Ecto neural progenitor cell (in vitro differentiated cells): ENCODE measurements at regions not wholly inside any gene's neighbourhood (a gene's known extent, or its start where the extent isn't known, plus 50 kb on each side); places are given as distances from the start of the nearest gene placed in this dataset.
"Not testable (repeated sequence)": the region's sequence is repeated elsewhere in the genome, so short reads cannot be mapped to it uniquely, and the experiment has no call there.

Source experiments
- DNase-seq: peaks from one replicate; pipeline ENCODE4 v3.0.0-alpha.2; 2018; ENCODE audit warnings: low spot score

DNA sequence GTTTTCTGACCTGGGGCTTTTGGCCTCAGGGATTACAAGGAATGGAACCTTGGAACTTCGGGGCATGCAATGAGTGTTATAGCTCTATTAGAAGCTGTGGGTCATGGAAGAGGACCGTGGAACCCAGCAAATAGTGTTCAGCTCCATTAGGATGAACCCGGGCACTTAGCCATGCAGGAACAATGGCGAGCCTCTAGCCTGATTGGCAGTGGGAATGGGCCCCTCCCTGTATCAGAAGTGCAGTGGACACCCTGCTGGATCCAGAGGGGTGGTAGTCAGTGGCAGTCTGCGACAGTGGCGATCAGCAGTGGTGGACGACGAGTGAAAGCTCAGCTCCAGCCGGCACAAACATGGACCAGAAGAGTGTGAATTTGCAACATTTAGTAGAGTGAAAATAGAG lies 315.4 kb upstream of the TECRL start:
- DNase-seq = no peak

DNA sequence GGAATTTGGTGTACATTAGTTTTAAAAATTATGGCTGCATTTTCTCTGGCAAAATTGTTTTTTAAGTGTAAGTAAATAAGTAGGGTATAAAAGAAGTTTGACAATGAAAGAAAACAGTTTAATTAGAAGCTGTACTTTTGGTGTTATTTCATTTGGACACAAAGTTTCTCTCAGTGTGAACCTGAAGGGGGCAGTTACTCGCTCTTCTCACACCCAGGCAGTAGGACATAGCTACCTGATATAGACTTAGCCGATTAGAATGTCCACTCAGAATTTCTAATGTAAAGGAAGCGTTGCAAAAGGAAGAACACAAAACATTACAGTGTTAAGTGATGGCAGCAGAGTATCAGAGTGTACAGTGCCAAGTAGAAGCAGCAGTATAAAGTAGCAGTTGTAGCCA lies 311.9 kb upstream of the TECRL start:
- DNase-seq = no peak

DNA sequence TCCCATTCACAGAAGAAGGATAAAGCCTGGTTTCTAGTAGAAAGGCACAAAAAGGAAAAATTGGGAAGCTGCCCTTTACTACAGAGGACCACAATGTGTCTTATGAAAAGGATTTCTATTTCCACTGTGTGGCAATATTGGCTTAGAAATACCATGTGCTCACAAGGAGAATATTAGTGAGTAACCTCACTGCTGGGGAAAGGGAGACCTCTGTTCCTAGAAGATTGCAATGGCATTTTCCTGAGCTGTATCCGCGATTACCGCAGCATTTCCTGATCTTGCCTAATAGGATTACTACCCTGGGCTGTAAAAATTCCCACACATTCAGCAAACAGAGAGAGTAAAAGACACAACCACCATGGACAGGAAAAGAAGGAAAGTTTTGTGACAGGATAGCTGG lies 308.8 kb upstream of the TECRL start:
- no peak for DNase-seq

- DNase-seq = no peak
These were observed 306.5 kb upstream of the TECRL start for GRCh38 chr4:64715741-64716140.

DNA sequence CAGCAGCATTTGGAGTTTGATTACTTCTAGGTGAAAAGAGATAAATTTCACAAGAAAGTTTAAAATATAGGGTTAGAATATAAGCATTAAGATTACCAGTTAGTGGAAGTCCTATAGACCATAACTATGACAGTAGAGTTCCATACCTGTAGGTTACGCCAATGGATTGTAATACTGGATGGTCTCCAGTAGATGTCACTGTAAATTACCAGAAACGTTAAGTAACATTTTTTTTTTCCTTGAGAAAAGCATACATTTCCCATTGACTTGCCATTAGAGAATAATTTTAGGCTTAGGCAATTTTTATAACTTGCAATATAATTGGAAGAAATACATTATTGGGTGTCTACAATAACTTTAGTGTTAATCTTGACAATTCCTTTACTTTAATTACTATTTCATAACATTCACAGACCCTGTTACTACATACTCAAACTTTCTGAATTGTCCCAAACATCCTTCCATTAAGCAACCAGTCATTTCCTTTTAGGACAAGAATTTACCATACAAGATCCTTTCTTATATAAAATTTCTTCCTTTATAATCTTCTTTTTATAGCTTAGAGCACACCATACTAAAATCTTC lies 304.1 kb upstream of the TECRL start:
- DNase-seq = no peak

DNA sequence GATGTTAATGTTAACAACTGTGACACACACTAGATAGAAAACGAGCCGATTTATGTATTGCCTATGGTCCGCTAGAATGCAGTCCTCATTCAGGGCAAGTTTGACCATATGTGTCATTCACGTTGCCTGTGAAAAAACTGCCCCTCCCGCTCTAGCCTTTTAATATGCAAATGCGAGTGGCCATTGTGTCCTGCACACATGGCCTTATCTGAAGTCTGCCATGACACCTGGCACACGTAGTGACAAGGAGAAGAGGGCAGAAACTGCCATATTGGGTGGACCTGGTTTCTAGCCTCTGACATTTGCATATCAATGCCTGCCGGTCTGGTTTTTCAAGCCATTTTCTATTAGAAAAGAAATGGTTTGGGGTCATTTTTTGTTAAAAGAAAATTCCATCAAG lies 303.3 kb upstream of the TECRL start:
- DNase-seq = no peak

- no peak for DNase-seq
These were observed 296.7 kb upstream of the TECRL start for GRCh38 chr4:64705989-64706388.

GRCh38 chr4:64698171-64698570 lies 288.9 kb upstream of the TECRL start:
- DNase-seq = no peak

- no peak for DNase-seq
These were observed 273.7 kb upstream of the TECRL start for GRCh38 chr4:64682946-64683345.

DNA sequence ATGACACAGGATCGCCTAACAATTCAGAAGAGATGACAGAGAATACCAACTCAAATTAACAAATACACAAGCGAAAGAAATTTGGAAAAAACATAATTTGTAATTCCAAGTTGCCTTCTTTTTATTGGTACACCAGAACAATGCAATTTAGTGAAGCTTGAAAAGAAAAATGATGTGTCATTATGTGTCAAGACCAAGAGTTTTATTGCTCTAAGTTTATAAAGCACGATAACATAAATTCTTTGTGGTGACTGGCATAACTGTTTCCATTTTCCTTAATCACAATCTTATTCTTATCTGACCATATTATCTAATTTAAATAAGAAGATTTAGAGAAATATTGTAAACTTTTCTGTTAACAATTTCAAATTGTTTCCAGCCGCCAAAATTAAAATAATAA lies 273.2 kb upstream of the TECRL start:
- DNase-seq = no peak

GRCh38 chr4:64673121-64673520 lies 263.9 kb upstream of the TECRL start:
- not testable (repeated sequence) for DNase-seq

DNA sequence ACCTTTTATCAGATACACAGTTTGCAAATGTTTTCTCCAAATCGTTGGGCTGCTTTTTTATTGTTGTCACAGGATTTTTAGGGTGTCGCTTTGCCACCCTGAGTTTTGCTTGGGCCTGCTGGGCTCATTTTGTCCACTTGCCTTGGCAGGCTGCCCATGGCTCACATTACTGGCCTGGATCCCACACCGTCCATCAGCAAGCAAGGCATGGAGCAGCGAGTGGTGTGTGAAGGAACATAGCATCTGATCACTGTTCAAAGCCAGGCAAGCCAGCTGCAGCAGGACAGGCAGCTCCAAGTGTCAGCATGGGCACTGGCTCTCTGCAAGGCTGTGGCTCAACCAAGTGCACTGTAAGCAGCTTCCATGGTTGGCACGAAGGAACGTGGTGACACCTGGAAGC lies 261.4 kb upstream of the TECRL start:
- no peak for DNase-seq

DNA sequence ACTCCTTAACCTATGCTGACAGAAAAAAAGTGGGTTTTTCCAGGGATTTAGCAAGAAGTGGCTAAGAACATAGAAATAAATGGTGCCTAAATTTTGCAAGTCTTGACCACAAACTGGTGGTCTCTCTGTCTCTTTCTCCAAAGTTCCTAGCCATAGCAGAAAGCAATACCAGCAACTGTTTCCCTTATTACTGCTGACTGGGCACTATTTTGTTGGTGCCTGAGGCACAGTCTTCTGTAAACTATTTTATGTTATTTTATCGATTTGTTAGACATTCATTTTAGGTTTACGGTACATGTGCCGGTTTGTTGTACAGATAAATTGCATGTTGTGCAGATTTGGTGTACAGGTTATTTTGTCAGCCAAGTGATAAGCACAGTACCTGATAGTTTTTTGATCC lies 234.6 kb upstream of the TECRL start:
- no peak for DNase-seq

DNA sequence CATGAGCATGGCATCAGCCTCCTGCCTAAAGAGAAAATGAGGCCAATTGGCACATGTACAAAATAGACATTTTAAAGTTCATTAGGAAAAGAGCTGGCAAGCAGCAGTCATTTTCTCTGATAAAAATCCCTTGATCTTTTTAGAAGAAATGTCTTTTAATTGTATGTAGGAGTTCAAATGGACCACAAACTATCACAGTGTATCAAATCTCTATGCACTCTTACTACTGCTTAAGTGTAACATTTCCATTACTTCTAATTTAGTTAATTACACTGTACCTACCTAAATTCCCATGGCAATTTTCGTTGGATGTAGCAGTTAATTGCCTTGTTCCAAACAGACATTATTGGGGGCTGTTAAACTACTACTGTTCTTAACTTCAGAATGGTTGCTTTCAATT lies 233.7 kb upstream of the TECRL start:
- DNase-seq = no peak

GRCh38 chr4:64640402-64640801 lies 231.2 kb upstream of the TECRL start:
- DNase-seq = not testable (repeated sequence)

DNA sequence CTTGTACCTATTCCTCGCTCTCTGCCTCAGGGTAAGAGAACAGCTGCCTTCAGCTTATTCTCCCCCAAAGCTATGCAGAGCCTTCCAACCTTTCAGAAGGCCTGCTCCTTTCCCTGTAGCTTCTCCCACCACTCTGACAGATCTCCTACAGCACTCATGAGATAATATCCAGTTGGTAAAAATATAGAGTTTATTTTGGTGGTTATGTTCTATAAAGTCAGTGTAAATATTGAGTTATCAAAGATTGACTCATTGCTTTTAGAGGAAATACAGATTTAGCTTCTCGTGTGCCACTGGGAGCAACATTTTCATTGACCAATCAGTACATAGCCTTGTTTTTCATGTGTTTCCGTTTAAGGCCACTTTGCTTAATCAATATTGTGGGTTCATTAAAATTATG lies 216.2 kb upstream of the TECRL start:
- no peak for DNase-seq

- no peak for DNase-seq
These were observed 208.6 kb upstream of the TECRL start for GRCh38 chr4:64617800-64618199.

GRCh38 chr4:64614276-64614675 lies 205.0 kb upstream of the TECRL start:
- DNase-seq = no peak

DNA sequence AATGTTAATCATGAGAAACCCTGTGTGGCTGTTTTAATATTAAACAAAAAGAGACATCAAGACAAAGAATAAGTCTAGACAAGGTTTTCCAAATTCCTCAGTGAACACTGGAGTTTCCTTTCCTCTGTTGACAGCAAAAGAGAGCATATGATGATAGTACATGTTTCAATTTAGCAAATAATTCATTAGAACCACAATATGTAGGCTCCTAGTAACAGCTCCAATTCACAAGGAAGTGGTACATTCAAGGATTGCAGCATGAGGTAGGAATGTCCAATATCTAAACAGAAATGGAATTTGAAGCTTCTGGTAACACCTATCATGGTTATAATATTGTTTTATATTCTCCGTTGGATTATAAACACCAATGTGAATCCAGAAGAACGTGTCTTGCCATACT lies 203.8 kb upstream of the TECRL start:
- DNase-seq = no peak

- no peak for DNase-seq
These were observed 188.8 kb upstream of the TECRL start for GRCh38 chr4:64598066-64598465.

DNA sequence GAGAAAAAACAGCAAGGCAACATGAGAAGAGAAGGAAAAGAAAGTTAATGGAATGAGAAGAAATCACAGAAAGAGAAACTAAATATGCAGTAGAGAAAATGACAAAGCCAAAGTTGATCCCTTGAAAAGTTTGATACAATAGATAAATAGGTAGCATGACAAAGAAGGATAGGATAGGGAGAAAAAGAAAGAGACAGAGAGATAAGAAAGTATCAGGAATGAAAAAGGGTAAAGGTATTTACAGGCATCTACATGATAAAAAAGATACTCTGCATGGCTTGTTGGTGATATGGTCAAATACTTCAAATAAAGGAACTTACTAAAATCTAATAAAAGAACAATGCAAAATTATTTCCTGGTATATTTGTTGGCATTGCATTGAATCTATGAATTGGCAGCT lies 185.5 kb upstream of the TECRL start:
- no peak for DNase-seq

GRCh38 chr4:64588507-64588906 lies 179.3 kb upstream of the TECRL start:
- DNase-seq = no peak

GRCh38 chr4:64584981-64585557 lies 175.8 kb upstream of the TECRL start:
- no peak for DNase-seq

GRCh38 chr4:64584125-64584524 lies 174.9 kb upstream of the TECRL start:
- no peak for DNase-seq

DNA sequence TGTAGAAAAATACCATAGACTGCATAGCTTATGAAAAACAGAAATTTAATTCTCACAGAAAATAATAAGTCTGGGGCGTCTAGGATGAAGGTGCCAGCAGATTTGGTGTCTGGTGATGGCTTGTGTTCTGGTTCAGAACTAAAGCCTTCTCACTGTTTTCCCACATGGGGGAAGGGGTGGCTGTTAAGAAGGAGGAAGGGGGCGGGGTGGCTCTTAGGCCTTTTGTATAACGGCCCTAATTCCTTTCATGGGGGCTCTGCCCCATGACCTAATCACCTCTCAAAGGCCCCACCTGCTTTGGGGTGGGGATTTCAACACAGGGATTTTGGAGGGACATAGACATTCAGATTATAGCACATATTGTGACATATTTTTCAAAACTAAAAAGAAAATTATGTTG lies 173.2 kb upstream of the TECRL start:
- peak; percentile 66 for DNase-seq
